BJ (cell line): ENCODE measurements at regions not wholly inside any gene's neighbourhood (a gene's known extent, or its start where the extent isn't known, plus 50 kb on each side); places are given as distances from the start of the nearest gene placed in this dataset.

ENCODE experiments used
- CTCF ChIA-PET: fragments of 350-600 bp; formaldehyde crosslinking; extraction: SDS; loops from one replicate; lab custom pipeline; 2021; ENCODE audit warnings: antibody characterized with exemption, inconsistent platforms; lab: Yijun Ruan, JAX
- POLR2A ChIA-PET: fragments of 300-600 bp; sonication (Branson Sonifier 250); formaldehyde crosslinking; extraction: SDS; loops from one replicate; lab custom pipeline; 2021; ENCODE audit warnings: antibody characterized with exemption; lab: Charles Lee
- DNase-seq: peaks from one replicate; pipeline ENCODE4 v3.0.0-alpha.2; 2011; ENCODE audit warnings: low read depth
- H3K27me3 ChIP-seq: 2 replicates; pipeline ENCODE4 v1.6.0; 2011; ENCODE audit warnings: low read length; ENCODE audit not compliant: control insufficient read depth, insufficient read depth
- H3K36me3 ChIP-seq: 2 replicates; pipeline ENCODE4 v1.5.1; 2011; ENCODE audit warnings: low read length; ENCODE audit not compliant: control insufficient read depth, insufficient read depth
- H3K4me3 ChIP-seq: 2 replicates; pipeline ENCODE4 v1.5.1; 2011; ENCODE audit warnings: low read depth, mild to moderate bottlenecking, control low read depth, low read length
- CTCF ChIP-seq: IDR thresholded peaks from 2 replicates; pipeline ENCODE4 v1.5.1; 2011; ENCODE audit warnings: low read depth, mild to moderate bottlenecking, control low read depth, inconsistent platforms, low read length, moderate library complexity; ENCODE audit not compliant: insufficient read depth

GRCh38 chr6:54040545-54040944, 70.7 kb upstream of the MLIP start:
- DNase-seq, result no peak
- H3K27me3 ChIP-seq, result no peaks in the 10 kb centered on the region
- H3K36me3 ChIP-seq, result no peaks in the 10 kb centered on the region
- ChIA-PET POLR2A (no interaction called here), CTCF (no interaction called here)
- no peak overlapping the region for H3K4me3 ChIP-seq
- TF ChIP-seq CTCF, result no peak

GRCh38 chr6:54041239-54041638, 70.0 kb upstream of the MLIP start:
- ChIA-PET POLR2A (no interaction called here), CTCF (no interaction called here)
- no peaks in the 10 kb centered on the region for H3K36me3 ChIP-seq
- no peak overlapping the region for H3K4me3 ChIP-seq
- no peaks in the 10 kb centered on the region for H3K27me3 ChIP-seq
- no peak for TF ChIP-seq CTCF
- no peak for DNase-seq

- CTCF ChIA-PET, result interaction anchor here (1.6 to 1.7 kb wide), 2 partner anchors 9 to 11 kb away, joined by 4 to 5 read pairs; no protein-coding TSS in a partner anchor
- no peaks in the 10 kb centered on the region for H3K27me3 ChIP-seq
- no peak for TF ChIP-seq CTCF
Observed at GRCh38 chr6:54043360-54043759, 67.9 kb upstream of the MLIP start.

DNA sequence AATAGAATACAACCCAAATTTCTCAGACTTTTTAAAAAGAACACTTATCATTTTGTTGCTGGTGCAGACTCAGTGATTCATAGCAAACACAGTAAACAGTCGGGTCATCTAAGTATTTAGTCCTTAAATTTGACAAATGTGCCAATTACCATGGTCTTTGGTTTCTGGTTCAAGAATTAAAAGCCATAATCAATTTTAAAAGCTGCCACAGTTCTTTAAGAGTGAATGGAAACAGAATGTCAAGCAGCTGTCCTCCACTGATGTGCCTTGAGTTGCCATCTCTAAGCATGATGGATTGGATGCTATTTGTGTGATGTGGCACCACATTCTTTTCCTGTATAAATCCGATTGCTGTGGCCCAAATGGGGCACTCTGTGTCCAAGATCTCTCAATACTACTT, 67.2 kb upstream of the MLIP start:
- ChIA-PET CTCF (interaction anchor here (1.6 to 1.7 kb wide), 2 partner anchors 10 kb away, joined by 4 to 5 read pairs; no protein-coding TSS in a partner anchor), POLR2A (no interaction called here)
- Histone ChIP-seq H3K36me3 (no peaks in the 10 kb centered on the region), H3K27me3 (no peaks in the 10 kb centered on the region), H3K4me3 (no peak overlapping the region)
- no peak for TF ChIP-seq CTCF
- no peak for DNase-seq

More at GRCh38 chr6:54043360-54043759, 67.9 kb upstream of the MLIP start:
- Histone ChIP-seq H3K36me3 (no peaks in the 10 kb centered on the region), H3K4me3 (no peak overlapping the region)
- no peak for DNase-seq
- POLR2A ChIA-PET, result no interaction called here

DNA sequence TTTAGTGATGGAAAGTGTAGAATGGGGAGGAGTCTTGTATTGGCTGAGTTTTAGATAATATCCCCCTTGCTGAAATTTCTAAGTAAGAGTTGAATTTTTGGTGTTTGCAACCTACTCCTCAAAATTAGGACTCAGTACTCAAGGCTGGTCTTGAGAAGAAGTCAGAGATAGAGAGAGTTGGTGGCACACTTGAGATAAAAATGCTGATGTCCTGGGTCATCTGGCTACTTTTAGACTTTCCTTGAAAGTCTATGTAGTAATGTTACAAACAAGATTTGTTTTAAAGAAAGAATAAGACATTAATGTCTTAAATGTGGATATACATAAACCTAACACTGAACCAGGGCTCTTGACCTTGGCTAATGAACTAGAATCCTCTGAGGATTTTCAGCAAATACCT, 62.5 kb upstream of the MLIP start:
- ChIA-PET CTCF (no interaction called here), POLR2A (no interaction called here)
- H3K27me3 ChIP-seq, result no peaks in the 10 kb centered on the region
- TF ChIP-seq CTCF, result no peak
- DNase-seq, result no peak
- no peak overlapping the region for H3K4me3 ChIP-seq
- no peaks in the 10 kb centered on the region for H3K36me3 ChIP-seq
